B cell (primary cell): ENCODE measurements at regions not wholly inside any gene's neighbourhood (a gene's known extent, or its start where the extent isn't known, plus 50 kb on each side); places are given as distances from the start of the nearest gene placed in this dataset.

Experiments
- ATAC-seq: fragments of 200-7000 bp; cut with Tn5 transposase; one replicate; pipeline ENCODE4 v1.10.0; 2021; ENCODE audit warnings: low read depth, mild to moderate bottlenecking, moderate number of reproducible peaks, moderate library complexity
- CTCF ChIA-PET: fragments of 350-600 bp; sonication (Branson Sonifier 250); formaldehyde crosslinking; loops from one replicate; lab custom pipeline; 2021; ENCODE audit warnings: antibody characterized with exemption, inconsistent platforms; lab: Charles Lee
- POLR2A ChIA-PET: fragments of 350-600 bp; sonication (Branson Sonifier 250); formaldehyde crosslinking; loops from one replicate; lab custom pipeline; 2021; ENCODE audit warnings: antibody characterized with exemption; lab: Charles Lee
- DNase-seq: peaks from one replicate; pipeline ENCODE4 v3.0.0; 2013
- H2AFZ ChIP-seq: 2 replicates; pipeline ENCODE4 v1.6.1; 2012; ENCODE audit warnings: mild to moderate bottlenecking, low read depth, low read length; ENCODE audit not compliant: insufficient read depth, poor library complexity, severe bottlenecking
- H3K27ac ChIP-seq, 2 donors: 1 replicate in 1 of 2; 2 replicates in 1 of 2; pipeline ENCODE4 v1.5.1; 2012 to 2013; ENCODE audit warnings: low read length in 2 of 2, mild to moderate bottlenecking in 2 of 2, moderate library complexity in 1 of 2
- H3K27me3 ChIP-seq, 4 experiments: fragments of 200-600 bp in 1 of 4; sonication (generic) in 1 of 4; replicated peaks in 1 of 4; 1 replicate in 2 of 4; 2 replicates in 2 of 4; pipeline versions ENCODE4 v1.6.1 to v1.7.0; 2013 to 2016; ENCODE audit warnings: low read length in 3 of 4, mild to moderate bottlenecking in 2 of 4, mixed read lengths in 1 of 4, moderate library complexity in 1 of 4; ENCODE audit not compliant: insufficient read depth in 4 of 4, control insufficient read depth in 3 of 4; ENCODE audit errors: control extremely low read depth in 1 of 4
- H3K36me3 ChIP-seq, 2 experiments: replicated peaks in 1 of 2; 1 replicate in 1 of 2; 2 replicates in 1 of 2; pipeline versions ENCODE4 v1.6.1 to v1.7.1; 2013; ENCODE audit warnings: low read length in 1 of 2; ENCODE audit not compliant: insufficient read depth in 2 of 2, control insufficient read depth in 1 of 2; ENCODE audit errors: control extremely low read depth in 1 of 2, extremely low read depth in 1 of 2
- H3K4me1 ChIP-seq, 2 donors: fragments of 200-600 bp in 1 of 2; sonication (generic) in 1 of 2; 1 replicate in 1 of 2; 2 replicates in 1 of 2; pipeline versions ENCODE4 v1.5.1 to v1.6.1; 2013 to 2017; ENCODE audit warnings: low read length in 2 of 2; ENCODE audit not compliant: control insufficient read depth in 2 of 2, insufficient read depth in 2 of 2
- H3K4me2 ChIP-seq: replicated peaks from 2 replicates; pipeline ENCODE3; 2012; ENCODE audit warnings: mild to moderate bottlenecking, low read depth, low read length; ENCODE audit not compliant: poor library complexity, severe bottlenecking
- H3K4me3 ChIP-seq, 5 experiments: fragments of 200-600 bp in 1 of 5; sonication (generic) in 1 of 5; 1 replicate in 3 of 5; 2 replicates in 2 of 5; pipeline versions ENCODE4 v1.5.1 to v1.7.0; 2011 to 2016; ENCODE audit warnings: low read length in 4 of 5, mild to moderate bottlenecking in 4 of 5, low read depth in 2 of 5, control low read depth in 1 of 5, moderate library complexity in 1 of 5; ENCODE audit not compliant: insufficient read depth in 1 of 5; ENCODE audit errors: control extremely low read depth in 1 of 5, extremely low read depth in 1 of 5
- H3K79me2 ChIP-seq: fragments of 200-600 bp; sonication (generic); one replicate; pipeline ENCODE4 v1.6.0; 2016; ENCODE audit warnings: low read length; ENCODE audit not compliant: control insufficient read depth, insufficient read depth
- H3K9ac ChIP-seq: fragments of 200-600 bp; sonication (generic); 2 replicates; pipeline ENCODE4 v1.6.1; 2017; ENCODE audit warnings: mild to moderate bottlenecking, low read length, moderate library complexity
- H3K9me3 ChIP-seq, 3 donors: one replicate each; pipeline versions ENCODE4 v1.6.1 to v1.7.1; 2013; ENCODE audit warnings: low read length in 2 of 3; ENCODE audit not compliant: control insufficient read depth in 2 of 3, insufficient read depth in 1 of 3; ENCODE audit errors: control extremely low read depth in 1 of 3
- H4K20me1 ChIP-seq: 2 replicates; pipeline ENCODE4 v1.6.0; 2012; ENCODE audit warnings: mild to moderate bottlenecking, low read length; ENCODE audit not compliant: insufficient read depth, control insufficient read depth, poor library complexity, severe bottlenecking
- H3K27ac Mint-ChIP-seq: one replicate; pipeline ENCODE4 v1.8.0; 2021; ENCODE audit warnings: mixed read lengths
- H3K27me3 Mint-ChIP-seq: one replicate; pipeline ENCODE4 v1.8.0; 2021; ENCODE audit warnings: mixed read lengths
- H3K4me1 Mint-ChIP-seq: one replicate; pipeline ENCODE4 v1.8.0; 2021; ENCODE audit warnings: mixed read lengths
- H3K4me3 Mint-ChIP-seq: one replicate; pipeline ENCODE4 v1.8.0; 2021; ENCODE audit warnings: mixed read lengths
- H3K9me3 Mint-ChIP-seq: one replicate; pipeline ENCODE4 v1.8.0; 2022; ENCODE audit warnings: mixed read lengths; ENCODE audit not compliant: insufficient read depth
- CTCF ChIP-seq: fragments of 200-600 bp; IDR thresholded peaks from one replicate; pipeline ENCODE4 v1.8.0; 2022; ENCODE audit warnings: antibody characterized with exemption, mild to moderate bottlenecking
- EZH2 ChIP-seq: IDR thresholded peaks from 2 replicates; pipeline ENCODE4 v1.6.1; 2012; ENCODE audit warnings: borderline replicate concordance, low read depth, mild to moderate bottlenecking, moderate library complexity, low read length; ENCODE audit not compliant: insufficient read depth, poor library complexity, severe bottlenecking
- WGBS: methylation state at CpG from one replicate; pipeline ENCODE4 v1.1.5; 2013; ENCODE audit warnings: missing lambda C conversion rate; ENCODE audit not compliant: insufficient coverage; 5-methylcytosine and 5-hydroxymethylcytosine counted together
- intact Hi-C: fragments of 100-400 bp; cut with micrococcal nuclease; formaldehyde crosslinking; loops from one replicate; pipeline ENCODE4 v1.10.0; 2022

- POLR2A ChIA-PET, result no interaction called here
- no peak for TF ChIP-seq CTCF
- no peak for TF ChIP-seq EZH2
- Mint-ChIP-seq H3K4me3 (no peak overlapping the region), H3K4me1 (no peaks in the 10 kb centered on the region), H3K27ac (no peak overlapping the region), H3K27me3 (no peaks in the 10 kb centered on the region), H3K9me3 (no peaks in the 10 kb centered on the region)
- Histone ChIP-seq H4K20me1 (no peaks in the 10 kb centered on the region), H3K27ac (no peak overlapping the region), H3K9me3 (no peaks in the 10 kb centered on the region), H3K79me2 (no peaks in the 10 kb centered on the region), H3K4me1 (no peaks in the 10 kb centered on the region), H3K4me2 (no peak overlapping the region), H2AFZ (no peak overlapping the region), H3K9ac (no peak overlapping the region), H3K36me3 (no peaks in the 10 kb centered on the region), H3K27me3 (no peaks in the 10 kb centered on the region), H3K4me3 (no peak overlapping the region)
- CTCF ChIA-PET, result no interaction called here
- WGBS, result no CpG with 5 or more reads among the region's 2 CpGs
- ATAC-seq (no peak), DNase-seq (no peak)
- intact Hi-C loops, result no loop called here
Observed at GRCh38 chr21:18772404-18772803, 368.8 kb upstream of the TMPRSS15 start.

GRCh38 chr21:18772897-18773296, 369.3 kb upstream of the TMPRSS15 start:
- H3K4me1 Mint-ChIP-seq, result no peaks in the 10 kb centered on the region
- Histone ChIP-seq H3K4me1 (no peaks in the 10 kb centered on the region), H3K4me3 (no peak overlapping the region), H3K36me3 (no peaks in the 10 kb centered on the region), H3K27ac (no peak overlapping the region), H3K27me3 (no peaks in the 10 kb centered on the region), H3K4me2 (no peak overlapping the region), H3K9me3 (no peaks in the 10 kb centered on the region), H3K79me2 (no peaks in the 10 kb centered on the region), H2AFZ (no peak overlapping the region), H4K20me1 (no peaks in the 10 kb centered on the region), H3K9ac (no peak overlapping the region)
- H3K27me3 Mint-ChIP-seq, result no peaks in the 10 kb centered on the region
- DNase-seq (no peak), ATAC-seq (no peak)
- H3K9me3 Mint-ChIP-seq, result no peaks in the 10 kb centered on the region
- no peak overlapping the region for H3K27ac Mint-ChIP-seq
- ChIA-PET CTCF (no interaction called here), POLR2A (no interaction called here)
- no CpG with 5 or more reads among the region's 2 CpGs for WGBS
- H3K4me3 Mint-ChIP-seq, result no peak overlapping the region
- intact Hi-C loops, result no loop called here
- TF ChIP-seq EZH2 (no peak), CTCF (no peak)
